ENCODE measurements at regions not wholly inside any gene's neighbourhood (a gene's known extent, or its start where the extent isn't known, plus 50 kb on each side); places are given as distances from the start of the nearest gene placed in this dataset.

GRCh38 chr9:87180841-87181240 is 233.5 kb upstream of the GAS1 start:
- TF ChIP-seq POLR2A (IDR thresholded peaks at IDR 0.05), result no peak
- no peak for TF ChIP-seq POLR2AphosphoS5 (IDR thresholded peaks at IDR 0.05; ENCODE audit: insufficient read depth in 1 of 2, low read depth in 1 of 2)
- TF ChIP-seq, protein P1, sequence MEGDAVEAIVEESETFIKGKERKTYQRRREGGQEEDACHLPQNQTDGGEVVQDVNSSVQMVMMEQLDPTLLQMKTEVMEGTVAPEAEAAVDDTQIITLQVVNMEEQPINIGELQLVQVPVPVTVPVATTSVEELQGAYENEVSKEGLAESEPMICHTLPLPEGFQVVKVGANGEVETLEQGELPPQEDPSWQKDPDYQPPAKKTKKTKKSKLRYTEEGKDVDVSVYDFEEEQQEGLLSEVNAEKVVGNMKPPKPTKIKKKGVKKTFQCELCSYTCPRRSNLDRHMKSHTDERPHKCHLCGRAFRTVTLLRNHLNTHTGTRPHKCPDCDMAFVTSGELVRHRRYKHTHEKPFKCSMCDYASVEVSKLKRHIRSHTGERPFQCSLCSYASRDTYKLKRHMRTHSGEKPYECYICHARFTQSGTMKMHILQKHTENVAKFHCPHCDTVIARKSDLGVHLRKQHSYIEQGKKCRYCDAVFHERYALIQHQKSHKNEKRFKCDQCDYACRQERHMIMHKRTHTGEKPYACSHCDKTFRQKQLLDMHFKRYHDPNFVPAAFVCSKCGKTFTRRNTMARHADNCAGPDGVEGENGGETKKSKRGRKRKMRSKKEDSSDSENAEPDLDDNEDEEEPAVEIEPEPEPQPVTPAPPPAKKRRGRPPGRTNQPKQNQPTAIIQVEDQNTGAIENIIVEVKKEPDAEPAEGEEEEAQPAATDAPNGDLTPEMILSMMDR (IDR thresholded peaks at IDR 0.05), result no peak
- Histone ChIP-seq H3K4me3 (no peak overlapping the region), H3K4me1 (no peaks in the 10 kb centered on the region), H3K9me3 (peaks cover 3% of the 10 kb centered on the region), H3K27me3 (no peaks in the 10 kb centered on the region), H3K36me3 (no peaks in the 10 kb centered on the region), H3K27ac (no peak overlapping the region)
- no peak for DNase-seq (ENCODE audit: extremely low spot score in 2 of 2)
- intact Hi-C loops (cut with DNase I), result no loop called here

- no peaks in the 10 kb centered on the region for H3K4me1 ChIP-seq
- no peak overlapping the region for H3K4me3 ChIP-seq
- H3K27me3 ChIP-seq, result no peaks in the 10 kb centered on the region
- DNase-seq (ENCODE audit: extremely low spot score in 2 of 2), result no peak
- intact Hi-C loops (cut with DNase I), result no loop called here
- no peak overlapping the region for H3K27ac ChIP-seq
- no peaks in the 10 kb centered on the region for H3K36me3 ChIP-seq
- peaks cover 3% of the 10 kb centered on the region for H3K9me3 ChIP-seq
- TF ChIP-seq, protein P1 (IDR thresholded peaks at IDR 0.05), result no peak
Observed at GRCh38 chr9:87181670-87182069, 234.4 kb upstream of the GAS1 start.

DNA sequence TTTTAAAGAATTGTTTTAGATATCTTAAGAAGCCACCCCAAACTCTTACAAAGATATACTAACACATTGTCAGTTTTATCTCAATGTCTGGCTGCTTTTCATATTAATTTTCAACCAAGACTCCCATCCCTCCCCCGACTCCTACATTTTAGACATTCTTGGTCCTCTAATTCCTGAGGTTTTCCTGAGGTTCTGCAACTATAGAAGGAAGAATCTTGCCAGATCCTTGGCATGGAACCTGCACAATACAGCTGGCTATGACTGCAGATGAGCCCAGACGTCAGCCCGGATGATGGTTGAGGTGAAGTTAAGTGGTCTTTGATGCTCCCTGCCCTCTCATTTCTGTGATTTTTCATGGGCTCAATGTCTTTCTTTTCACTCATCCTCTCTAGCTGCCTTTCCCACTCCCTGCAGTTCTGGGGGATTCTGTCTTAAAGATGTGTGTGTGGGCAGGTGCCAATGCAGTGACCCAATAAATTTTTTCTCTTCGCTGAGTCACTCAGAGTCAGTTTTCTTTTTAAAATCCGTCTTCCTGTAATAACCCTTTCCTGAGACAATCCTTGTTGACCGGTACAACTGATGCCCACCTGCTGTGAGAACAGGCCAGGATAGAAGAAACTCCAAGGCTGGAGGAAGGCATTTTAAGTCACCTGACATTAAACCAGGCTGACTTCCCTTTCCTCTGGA is 237.8 kb upstream of the GAS1 start:
- Histone ChIP-seq H3K9me3 (peaks cover 3% of the 10 kb centered on the region), H3K4me3 (no peak overlapping the region), H3K27me3 (no peaks in the 10 kb centered on the region), H3K4me1 (no peaks in the 10 kb centered on the region), H3K27ac (no peak overlapping the region), H3K36me3 (no peaks in the 10 kb centered on the region)
- DNase-seq (ENCODE audit: extremely low spot score in 2 of 2), result no peak
- TF ChIP-seq POLR2A (IDR thresholded peaks at IDR 0.05) (no peak), POLR2AphosphoS5 (IDR thresholded peaks at IDR 0.05; ENCODE audit: insufficient read depth in 1 of 2, low read depth in 1 of 2) (no peak)
- TF ChIP-seq, protein P1 (IDR thresholded peaks at IDR 0.05), result no peak
- intact Hi-C loops (cut with DNase I), result no loop called here

DNA sequence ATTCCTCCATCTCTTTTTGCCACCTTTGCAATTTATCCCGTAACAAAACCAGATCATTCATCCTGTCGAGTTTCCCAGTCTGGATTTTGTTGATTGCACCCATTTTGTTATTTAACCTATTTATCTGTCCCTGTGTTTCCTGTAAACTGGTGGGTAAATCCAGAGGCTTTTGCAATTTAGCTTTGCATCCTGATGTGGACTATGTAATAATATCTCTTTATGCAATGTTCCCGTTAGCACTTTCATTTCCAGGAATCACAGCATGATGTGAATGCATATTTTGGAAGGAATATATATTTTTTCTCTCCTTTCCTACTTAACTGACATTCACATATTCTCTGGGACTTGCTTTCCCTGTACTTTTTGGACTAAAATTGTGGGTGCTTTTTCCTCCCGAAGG is 240.3 kb upstream of the GAS1 start:
- Histone ChIP-seq H3K9me3 (no peaks in the 10 kb centered on the region), H3K4me3 (no peak overlapping the region), H3K27me3 (no peaks in the 10 kb centered on the region), H3K27ac (no peak overlapping the region), H3K36me3 (no peaks in the 10 kb centered on the region), H3K4me1 (no peaks in the 10 kb centered on the region)
- intact Hi-C loops (cut with DNase I), result no loop called here
- DNase-seq (ENCODE audit: extremely low spot score in 2 of 2), result no peak
- TF ChIP-seq POLR2AphosphoS5 (IDR thresholded peaks at IDR 0.05; ENCODE audit: insufficient read depth in 1 of 2, low read depth in 1 of 2), result no peak
- TF ChIP-seq POLR2A (IDR thresholded peaks at IDR 0.05), result no peak
- TF ChIP-seq, protein P1 (IDR thresholded peaks at IDR 0.05), result no peak

GRCh38 chr9:87189006-87189405 is 241.7 kb upstream of the GAS1 start:
- TF ChIP-seq, protein P1 (IDR thresholded peaks at IDR 0.05), result no peak
- TF ChIP-seq POLR2AphosphoS5 (IDR thresholded peaks at IDR 0.05; ENCODE audit: insufficient read depth in 1 of 2, low read depth in 1 of 2) (no peak), POLR2A (IDR thresholded peaks at IDR 0.05) (no peak)
- no peak for DNase-seq (ENCODE audit: extremely low spot score in 2 of 2)

More at GRCh38 chr9:87189006-87189405, 241.7 kb upstream of the GAS1 start:
- H3K36me3 ChIP-seq, result no peaks in the 10 kb centered on the region
- no peaks in the 10 kb centered on the region for H3K9me3 ChIP-seq
- no peak overlapping the region for H3K27ac ChIP-seq
- H3K4me1 ChIP-seq, result peaks cover under 1% of the 10 kb centered on the region
- intact Hi-C loops (cut with DNase I), result no loop called here
- no peaks in the 10 kb centered on the region for H3K27me3 ChIP-seq
- no peak overlapping the region for H3K4me3 ChIP-seq

Measured in vagina (tissue), 2 donors.